Epithelial cell of esophagus (primary cell): ENCODE measurements at regions not wholly inside any gene's neighbourhood (a gene's known extent, or its start where the extent isn't known, plus 50 kb on each side); places are given as distances from the start of the nearest gene placed in this dataset.

ENCODE experiments used
- DNase-seq: peaks from one replicate; pipeline ENCODE4 v3.0.0; 2010; ENCODE audit warnings: low read depth
- H3K4me3 ChIP-seq: 2 replicates; pipeline ENCODE4 v1.5.1; 2011; ENCODE audit warnings: mild to moderate bottlenecking, low read length, control low read depth
- TF ChIP-seq, protein P1 (sequence below): IDR thresholded peaks from 2 replicates; pipeline ENCODE4 v1.5.1; 2011; ENCODE audit warnings: low read depth, mild to moderate bottlenecking, low read length, control low read depth, inconsistent platforms; ENCODE audit not compliant: insufficient read depth; ENCODE audit errors: missing control alignments

GRCh38 chr5:10161778-10162177 is 87.9 kb downstream of the ATPSCKMT start:
- H3K4me3 ChIP-seq, result no peak overlapping the region
- TF ChIP-seq, protein P1, sequence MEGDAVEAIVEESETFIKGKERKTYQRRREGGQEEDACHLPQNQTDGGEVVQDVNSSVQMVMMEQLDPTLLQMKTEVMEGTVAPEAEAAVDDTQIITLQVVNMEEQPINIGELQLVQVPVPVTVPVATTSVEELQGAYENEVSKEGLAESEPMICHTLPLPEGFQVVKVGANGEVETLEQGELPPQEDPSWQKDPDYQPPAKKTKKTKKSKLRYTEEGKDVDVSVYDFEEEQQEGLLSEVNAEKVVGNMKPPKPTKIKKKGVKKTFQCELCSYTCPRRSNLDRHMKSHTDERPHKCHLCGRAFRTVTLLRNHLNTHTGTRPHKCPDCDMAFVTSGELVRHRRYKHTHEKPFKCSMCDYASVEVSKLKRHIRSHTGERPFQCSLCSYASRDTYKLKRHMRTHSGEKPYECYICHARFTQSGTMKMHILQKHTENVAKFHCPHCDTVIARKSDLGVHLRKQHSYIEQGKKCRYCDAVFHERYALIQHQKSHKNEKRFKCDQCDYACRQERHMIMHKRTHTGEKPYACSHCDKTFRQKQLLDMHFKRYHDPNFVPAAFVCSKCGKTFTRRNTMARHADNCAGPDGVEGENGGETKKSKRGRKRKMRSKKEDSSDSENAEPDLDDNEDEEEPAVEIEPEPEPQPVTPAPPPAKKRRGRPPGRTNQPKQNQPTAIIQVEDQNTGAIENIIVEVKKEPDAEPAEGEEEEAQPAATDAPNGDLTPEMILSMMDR, result no peak
- no peak for DNase-seq

DNA sequence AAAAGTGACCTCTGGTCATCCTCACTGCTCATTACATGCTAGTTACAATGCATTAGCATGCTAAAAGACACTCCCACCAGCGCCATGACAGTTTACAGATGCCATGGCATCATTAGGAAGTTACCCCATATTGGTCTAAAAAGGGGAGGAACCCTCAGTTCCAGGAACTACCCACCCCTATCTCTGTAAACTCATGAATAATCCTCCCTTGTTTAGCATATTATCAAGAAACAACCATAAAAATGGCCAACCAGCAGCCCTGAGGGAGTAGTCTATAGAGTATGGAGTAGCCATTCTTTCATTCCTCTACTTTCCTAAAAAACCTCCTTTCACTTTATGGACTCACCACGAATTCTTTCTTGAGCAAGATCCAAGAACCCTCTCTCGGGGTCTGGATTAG is 89.4 kb downstream of the ATPSCKMT start:
- TF ChIP-seq, protein P1, result no peak
- DNase-seq, result no peak
- no peak overlapping the region for H3K4me3 ChIP-seq

GRCh38 chr5:10158886-10159285 is 90.8 kb downstream of the ATPSCKMT start:
- TF ChIP-seq, protein P1, result no peak

DNA sequence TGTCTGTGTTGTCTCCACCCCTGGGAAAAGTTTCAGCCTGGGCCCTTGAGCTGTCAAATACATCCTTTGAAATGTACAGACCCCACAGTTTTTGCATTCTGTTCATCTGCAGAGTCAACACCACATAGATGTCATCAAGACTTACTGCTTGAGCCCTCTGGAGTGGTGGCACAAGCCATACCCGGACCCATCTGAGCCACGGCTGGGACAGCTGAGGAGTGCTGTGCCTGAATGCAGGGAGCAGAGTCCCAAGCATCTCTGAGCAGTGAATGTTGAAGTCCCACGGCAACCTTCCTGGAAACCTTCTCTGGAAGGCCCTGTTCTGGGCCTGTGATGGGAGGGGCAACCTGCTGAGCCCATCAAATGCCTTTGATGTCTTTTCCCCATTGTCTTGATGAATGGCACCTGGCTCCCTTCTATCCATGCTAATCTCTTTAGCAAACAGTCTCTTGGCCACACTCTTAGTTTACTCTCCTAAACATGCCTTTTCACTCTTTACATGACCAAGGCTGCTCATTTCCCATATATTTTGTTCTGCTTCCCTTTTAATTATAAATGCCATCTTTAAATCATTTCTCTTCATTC is 92.5 kb downstream of the ATPSCKMT start:
- TF ChIP-seq, protein P1, result no peak
- no peak for DNase-seq
- H3K4me3 ChIP-seq, result no peak overlapping the region

More at GRCh38 chr5:10158886-10159285, 90.8 kb downstream of the ATPSCKMT start:
- DNase-seq, result no peak
- H3K4me3 ChIP-seq, result no peak overlapping the region

DNA sequence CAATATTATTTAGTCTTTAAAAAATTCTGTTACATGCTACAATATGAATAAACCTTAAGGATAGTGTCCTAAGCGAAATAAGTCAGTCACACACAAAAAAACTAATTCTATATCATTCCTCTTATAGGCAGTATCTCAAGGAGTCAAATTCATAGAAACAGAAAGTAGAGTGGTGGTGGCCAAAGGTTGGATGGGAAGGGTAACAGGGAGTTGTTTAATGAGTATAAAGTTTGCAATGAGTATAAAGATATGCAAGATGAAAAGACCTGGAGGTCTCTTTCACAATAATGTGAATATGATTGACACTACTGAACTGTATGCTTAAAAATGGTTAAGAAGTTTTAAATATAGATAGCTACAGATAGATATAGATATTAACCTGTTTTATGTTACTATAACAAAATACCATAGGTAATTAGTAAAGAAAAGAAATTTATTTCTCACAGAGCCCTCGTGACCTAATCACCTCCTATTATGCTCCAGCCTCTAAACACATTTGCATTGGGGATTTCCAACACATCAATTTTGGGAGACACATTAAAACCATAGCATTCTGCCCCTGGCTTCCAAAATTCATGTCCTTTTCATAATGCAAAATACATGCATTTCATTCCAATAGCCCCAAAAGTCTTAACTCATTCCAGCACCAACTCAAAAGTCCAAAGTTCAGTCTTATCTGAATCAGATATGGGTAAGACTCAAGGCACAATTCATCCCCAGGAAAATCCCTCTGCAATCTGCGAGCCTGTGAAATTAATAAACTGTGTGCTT is 93.6 kb downstream of the ATPSCKMT start:
- no peak for DNase-seq
- no peak overlapping the region for H3K4me3 ChIP-seq
- TF ChIP-seq, protein P1, result no peak

DNA sequence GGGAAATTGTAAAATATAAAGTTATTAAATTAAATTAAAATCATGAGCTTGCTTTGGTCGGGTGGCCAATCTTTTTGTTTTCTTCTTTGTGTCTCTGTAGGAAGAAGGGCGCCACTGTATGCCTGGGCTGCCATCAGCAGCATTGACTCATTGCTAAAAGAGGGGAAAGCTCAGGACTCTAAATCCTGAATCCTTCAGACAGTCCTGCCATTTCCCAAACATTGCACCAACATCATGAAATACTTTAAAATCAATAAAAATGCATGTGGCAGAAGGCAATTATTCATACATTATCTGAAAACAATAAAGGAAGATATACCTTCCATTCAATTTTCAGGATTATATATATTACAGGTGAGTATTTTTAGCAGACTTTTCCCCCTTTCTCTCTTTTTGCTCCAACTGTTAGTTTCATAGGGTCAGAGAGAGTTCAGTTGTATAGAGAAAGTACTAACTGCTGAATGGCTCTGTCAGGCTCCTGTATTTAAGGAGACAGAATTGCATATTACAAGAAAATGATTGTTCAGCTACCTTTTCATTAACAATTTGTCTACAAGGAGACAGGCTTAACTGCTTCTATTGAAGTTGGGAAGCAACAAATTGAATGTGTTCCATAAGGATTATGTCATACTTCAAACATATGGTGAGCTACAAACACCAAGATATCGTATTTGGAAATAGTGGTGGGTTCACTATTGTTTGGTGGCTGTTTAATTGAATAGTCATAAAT is 95.7 kb downstream of the ATPSCKMT start:
- DNase-seq, result no peak
- no peak overlapping the region for H3K4me3 ChIP-seq
- TF ChIP-seq, protein P1, result no peak
